Osteocyte (in vitro differentiated cells): ENCODE measurements at regions not wholly inside any gene's neighbourhood (a gene's known extent, or its start where the extent isn't known, plus 50 kb on each side); places are given as distances from the start of the nearest gene placed in this dataset.

Experiments used
- DNase-seq: peaks from one replicate; pipeline ENCODE4 v3.0.0; 2021; ENCODE audit warnings: mixed read lengths; ENCODE audit not compliant: unreplicated experiment; ENCODE audit errors: extremely low spot score
- H3K27ac Mint-ChIP-seq: one replicate; pipeline ENCODE4 v1.8.0; 2021; ENCODE audit warnings: mild to moderate bottlenecking, mixed read lengths; ENCODE audit not compliant: unreplicated experiment
- H3K27me3 Mint-ChIP-seq: one replicate; pipeline ENCODE4 v1.8.0; 2021; ENCODE audit warnings: mixed read lengths; ENCODE audit not compliant: unreplicated experiment
- H3K36me3 Mint-ChIP-seq: one replicate; pipeline ENCODE4 v1.8.0; 2021; ENCODE audit warnings: mixed read lengths; ENCODE audit not compliant: unreplicated experiment
- H3K4me1 Mint-ChIP-seq: one replicate; pipeline ENCODE4 v1.8.0; 2021; ENCODE audit warnings: mixed read lengths; ENCODE audit not compliant: unreplicated experiment
- H3K4me3 Mint-ChIP-seq: one replicate; pipeline ENCODE4 v1.8.0; 2021; ENCODE audit warnings: mild to moderate bottlenecking, moderate library complexity, mixed read lengths; ENCODE audit not compliant: unreplicated experiment
- H3K9me3 Mint-ChIP-seq: one replicate; pipeline ENCODE4 v1.8.0; 2021; ENCODE audit warnings: mixed read lengths; ENCODE audit not compliant: unreplicated experiment
- TF ChIP-seq, protein P1 (sequence below): fragments of 200-600 bp; sonication (generic); IDR thresholded peaks from 2 replicates; pipeline ENCODE4 v1.5.0; 2021; ENCODE audit warnings: antibody characterized with exemption, mild to moderate bottlenecking, moderate library complexity

DNA sequence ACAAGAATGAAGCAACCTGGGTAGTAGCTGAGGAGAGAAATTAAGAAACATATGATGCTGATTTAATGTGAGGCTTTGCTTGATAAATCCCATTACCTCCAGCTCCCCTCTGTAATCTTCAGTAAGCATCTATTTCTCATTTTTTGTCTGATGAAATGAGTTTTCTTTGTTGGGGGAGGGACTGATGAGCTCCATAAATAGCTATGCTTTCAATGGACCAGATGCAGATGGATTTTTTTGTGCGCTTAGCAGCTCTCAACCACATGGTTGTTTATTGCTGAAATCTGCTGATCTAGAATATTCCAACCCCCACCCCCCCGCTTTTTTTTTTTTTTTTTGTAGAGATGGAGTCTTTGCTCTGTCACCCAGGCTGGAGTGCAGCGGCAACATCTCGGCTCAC, 1082.0 kb downstream of the RAPGEF2 start:
- Mint-ChIP-seq H3K4me3 (no peak overlapping the region), H3K4me1 (peaks cover 11% of the 10 kb centered on the region), H3K36me3 (no peaks in the 10 kb centered on the region), H3K27ac (no peak overlapping the region), H3K9me3 (no peaks in the 10 kb centered on the region), H3K27me3 (peaks cover 8% of the 10 kb centered on the region)
- no peak for DNase-seq
- TF ChIP-seq, protein P1, sequence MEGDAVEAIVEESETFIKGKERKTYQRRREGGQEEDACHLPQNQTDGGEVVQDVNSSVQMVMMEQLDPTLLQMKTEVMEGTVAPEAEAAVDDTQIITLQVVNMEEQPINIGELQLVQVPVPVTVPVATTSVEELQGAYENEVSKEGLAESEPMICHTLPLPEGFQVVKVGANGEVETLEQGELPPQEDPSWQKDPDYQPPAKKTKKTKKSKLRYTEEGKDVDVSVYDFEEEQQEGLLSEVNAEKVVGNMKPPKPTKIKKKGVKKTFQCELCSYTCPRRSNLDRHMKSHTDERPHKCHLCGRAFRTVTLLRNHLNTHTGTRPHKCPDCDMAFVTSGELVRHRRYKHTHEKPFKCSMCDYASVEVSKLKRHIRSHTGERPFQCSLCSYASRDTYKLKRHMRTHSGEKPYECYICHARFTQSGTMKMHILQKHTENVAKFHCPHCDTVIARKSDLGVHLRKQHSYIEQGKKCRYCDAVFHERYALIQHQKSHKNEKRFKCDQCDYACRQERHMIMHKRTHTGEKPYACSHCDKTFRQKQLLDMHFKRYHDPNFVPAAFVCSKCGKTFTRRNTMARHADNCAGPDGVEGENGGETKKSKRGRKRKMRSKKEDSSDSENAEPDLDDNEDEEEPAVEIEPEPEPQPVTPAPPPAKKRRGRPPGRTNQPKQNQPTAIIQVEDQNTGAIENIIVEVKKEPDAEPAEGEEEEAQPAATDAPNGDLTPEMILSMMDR = no peak

DNA sequence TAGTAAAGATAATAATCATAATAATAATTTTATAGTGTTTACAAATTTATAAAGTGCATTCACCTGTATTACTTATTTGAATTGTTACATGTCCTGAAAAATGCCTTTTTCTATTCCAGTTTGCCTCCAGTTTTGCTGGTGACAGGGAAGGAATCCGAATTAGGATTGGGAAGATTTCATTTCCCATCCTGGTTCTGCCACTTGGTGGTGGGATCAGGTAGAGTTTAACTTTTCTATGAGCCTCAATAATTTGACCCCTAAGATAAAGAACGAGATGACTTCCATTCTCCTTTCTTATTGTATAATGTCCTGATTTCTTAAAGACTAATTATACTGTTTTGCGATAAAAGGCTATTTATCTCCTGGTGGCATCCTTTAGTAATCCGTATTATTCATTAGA, 1090.9 kb downstream of the RAPGEF2 start:
- H3K4me1 Mint-ChIP-seq = no peaks in the 10 kb centered on the region
- no peak overlapping the region for H3K4me3 Mint-ChIP-seq
- no peaks in the 10 kb centered on the region for H3K36me3 Mint-ChIP-seq
- TF ChIP-seq, protein P1 = no peak
- peaks cover 10% of the 10 kb centered on the region for H3K27me3 Mint-ChIP-seq
- no peaks in the 10 kb centered on the region for H3K9me3 Mint-ChIP-seq
- no peak overlapping the region for H3K27ac Mint-ChIP-seq
- DNase-seq = no peak

DNA sequence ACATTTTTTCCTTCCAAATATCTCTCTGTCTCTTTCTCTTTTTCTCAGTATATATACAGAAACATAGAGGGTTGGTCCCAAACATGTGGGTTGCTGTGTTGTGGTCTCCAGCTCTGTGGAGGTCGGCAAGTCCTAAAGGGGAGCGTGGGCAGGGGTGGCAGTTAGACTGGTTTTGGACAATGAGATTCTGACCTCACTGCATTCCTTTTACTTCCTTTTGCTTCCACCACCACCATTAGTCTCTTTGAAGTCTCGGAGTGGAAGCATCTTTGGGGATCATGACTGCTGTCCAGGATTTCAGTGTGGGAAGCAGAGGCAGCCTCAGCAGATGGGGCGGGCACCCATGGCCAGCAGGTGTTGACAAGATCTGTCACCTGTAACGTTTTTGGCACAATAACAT, 1091.8 kb downstream of the RAPGEF2 start:
- Mint-ChIP-seq H3K4me1 (no peaks in the 10 kb centered on the region), H3K36me3 (no peaks in the 10 kb centered on the region), H3K27me3 (peaks cover 10% of the 10 kb centered on the region), H3K9me3 (peaks cover 1% of the 10 kb centered on the region), H3K4me3 (no peak overlapping the region), H3K27ac (no peak overlapping the region)
- TF ChIP-seq, protein P1 = no peak
- DNase-seq = no peak

DNA sequence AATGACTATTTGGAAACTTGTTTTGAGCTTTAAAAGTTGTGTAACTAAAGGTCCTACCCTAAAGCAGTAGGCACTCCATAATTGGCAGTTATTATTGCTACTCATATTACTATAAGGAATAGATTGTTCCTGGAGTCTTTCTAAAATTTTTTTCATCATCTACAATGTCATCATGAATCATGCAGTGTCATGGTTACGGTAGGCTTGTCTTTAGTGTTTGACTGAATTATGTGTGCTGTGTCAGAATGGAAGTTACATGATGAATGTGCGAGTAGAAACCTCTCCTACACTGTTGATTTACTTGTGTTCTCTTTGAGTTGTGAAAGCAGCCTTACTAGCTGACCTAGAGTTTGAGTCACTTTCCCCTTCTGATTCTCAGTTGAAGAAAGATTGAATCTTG, 1099.9 kb downstream of the RAPGEF2 start:
- TF ChIP-seq, protein P1 = no peak
- Mint-ChIP-seq H3K27ac (no peak overlapping the region), H3K36me3 (no peaks in the 10 kb centered on the region), H3K9me3 (peaks cover 11% of the 10 kb centered on the region), H3K27me3 (peaks cover 12% of the 10 kb centered on the region), H3K4me3 (no peak overlapping the region), H3K4me1 (no peaks in the 10 kb centered on the region)
- DNase-seq = no peak

DNA sequence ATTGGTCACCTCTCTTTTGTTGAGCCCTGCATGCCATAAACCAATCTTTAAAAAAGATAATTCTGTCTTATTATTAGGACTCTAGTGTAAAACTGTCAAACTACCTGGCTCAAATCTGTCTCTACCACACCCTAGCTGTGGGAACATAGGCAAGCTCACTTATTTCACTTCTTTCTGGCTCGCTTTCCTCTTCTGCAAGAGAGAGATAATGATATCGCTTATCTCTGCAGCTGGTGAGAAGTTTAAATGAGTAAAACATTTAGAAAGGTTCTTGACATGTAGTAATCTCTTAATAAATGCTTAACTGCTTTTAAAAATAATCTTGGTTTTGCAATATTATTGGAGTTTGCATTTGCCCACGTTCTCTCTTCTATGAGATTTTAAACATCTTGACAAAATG, 1109.2 kb downstream of the RAPGEF2 start:
- H3K4me3 Mint-ChIP-seq = no peak overlapping the region
- TF ChIP-seq, protein P1 = no peak
- H3K9me3 Mint-ChIP-seq = peaks cover 16% of the 10 kb centered on the region
- H3K27me3 Mint-ChIP-seq = peaks cover 15% of the 10 kb centered on the region
- peaks cover 3% of the 10 kb centered on the region for H3K36me3 Mint-ChIP-seq
- no peak overlapping the region for H3K27ac Mint-ChIP-seq
- DNase-seq = no peak
- H3K4me1 Mint-ChIP-seq = no peaks in the 10 kb centered on the region
